IMR-90 (cell line): ENCODE measurements at regions not wholly inside any gene's neighbourhood (a gene's known extent, or its start where the extent isn't known, plus 50 kb on each side); places are given as distances from the start of the nearest gene placed in this dataset.

Experiments
- CEBPB ChIP-seq: IDR thresholded peaks from 2 replicates; pipeline ENCODE4 v1.6.1; 2012; ENCODE audit warnings: low read depth, low read length, improper control_type of control experiment
- CTCF ChIP-seq: conservative IDR thresholded peaks from 2 replicates; pipeline ENCODE4 v1.5.1; 2012; ENCODE audit warnings: mild to moderate bottlenecking, low read depth, low read length, improper control_type of control experiment
- FOS ChIP-seq: fragments of 150-350 bp; IDR thresholded peaks from 2 replicates; pipeline ENCODE4 v1.6.1; 2016; ENCODE audit warnings: low read depth, low read length
- MAFK ChIP-seq: IDR thresholded peaks from 2 replicates; pipeline ENCODE4 v1.6.1; 2012; ENCODE audit warnings: low read depth, low read length, improper control_type of control experiment
- MXI1 ChIP-seq: IDR thresholded peaks from 2 replicates; pipeline ENCODE4 v1.6.1; 2012; ENCODE audit warnings: low read depth, mild to moderate bottlenecking, low read length, moderate library complexity, borderline replicate concordance
- NFE2L2 ChIP-seq: fragments of 150-350 bp; IDR thresholded peaks from 2 replicates; pipeline ENCODE4 v1.6.1; 2016; ENCODE audit warnings: low read depth, mild to moderate bottlenecking, low read length
- POLR2A ChIP-seq: IDR thresholded peaks from 2 replicates; pipeline ENCODE4 v1.6.1; 2012; ENCODE audit warnings: mild to moderate bottlenecking, low read depth, low read length
- RAD21 ChIP-seq: IDR thresholded peaks from 2 replicates; pipeline ENCODE4 v1.6.1; 2012; ENCODE audit warnings: low read length, improper control_type of control experiment
- RCOR1 ChIP-seq: IDR thresholded peaks from 2 replicates; pipeline ENCODE4 v1.6.1; 2012; ENCODE audit warnings: mild to moderate bottlenecking, low read length, improper control_type of control experiment; ENCODE audit not compliant: insufficient replicate concordance
- SMC3 ChIP-seq: fragments of 150-350 bp; IDR thresholded peaks from 2 replicates; pipeline ENCODE4 v1.6.1; 2016; ENCODE audit warnings: low read depth, mild to moderate bottlenecking, antibody characterized with exemption, low read length, moderate library complexity
- TF ChIP-seq, protein P1 (sequence below): fragments of 150-350 bp; IDR thresholded peaks from 2 replicates; pipeline ENCODE4 v1.6.1; 2017; ENCODE audit warnings: mild to moderate bottlenecking, antibody characterized with exemption, low read length, low read depth

DNA sequence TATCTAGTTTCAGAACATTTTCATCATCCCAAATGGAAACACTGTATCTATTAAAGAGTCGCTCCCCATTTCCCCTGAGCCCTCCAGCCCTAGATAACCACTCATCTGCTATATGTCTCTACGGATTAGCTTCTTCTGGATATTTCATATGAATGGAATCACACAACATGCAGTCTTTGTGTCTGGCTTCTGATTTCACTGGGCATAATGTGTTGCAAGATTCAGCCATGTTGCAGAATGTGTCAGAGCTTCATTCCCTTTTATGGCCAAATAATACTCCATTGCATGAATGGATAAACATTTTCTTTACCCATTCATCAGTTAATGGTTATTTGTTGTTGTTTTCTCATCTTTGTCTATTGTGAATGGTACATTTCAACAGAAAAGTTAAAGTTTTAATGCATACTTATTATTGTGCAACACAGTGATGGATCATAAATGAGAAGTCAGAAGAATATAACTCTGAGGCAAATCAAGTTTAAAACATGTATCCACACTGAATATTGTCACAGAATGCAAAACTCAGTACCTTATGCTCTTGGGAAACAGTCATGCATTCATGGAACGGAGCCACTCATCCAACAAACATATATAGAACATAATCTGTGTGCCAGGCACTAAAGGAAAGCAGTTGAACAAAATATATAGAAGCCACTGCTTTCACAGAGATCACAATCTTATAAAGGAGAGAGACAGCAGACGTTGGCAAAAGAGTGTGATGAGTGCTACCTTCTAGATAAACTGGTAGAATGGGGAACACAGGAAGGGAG is 57.8 kb upstream of the MAGEA4 start:
- TF ChIP-seq CTCF = no peak
- no peak for TF ChIP-seq POLR2A
- TF ChIP-seq MAFK = no peak
- no peak for TF ChIP-seq RAD21
- TF ChIP-seq, protein P1, sequence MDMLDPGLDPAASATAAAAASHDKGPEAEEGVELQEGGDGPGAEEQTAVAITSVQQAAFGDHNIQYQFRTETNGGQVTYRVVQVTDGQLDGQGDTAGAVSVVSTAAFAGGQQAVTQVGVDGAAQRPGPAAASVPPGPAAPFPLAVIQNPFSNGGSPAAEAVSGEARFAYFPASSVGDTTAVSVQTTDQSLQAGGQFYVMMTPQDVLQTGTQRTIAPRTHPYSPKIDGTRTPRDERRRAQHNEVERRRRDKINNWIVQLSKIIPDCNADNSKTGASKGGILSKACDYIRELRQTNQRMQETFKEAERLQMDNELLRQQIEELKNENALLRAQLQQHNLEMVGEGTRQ = no peak
- no peak for TF ChIP-seq MXI1
- TF ChIP-seq FOS = no peak
- TF ChIP-seq SMC3 = no peak
- TF ChIP-seq RCOR1 = no peak
- TF ChIP-seq NFE2L2 = no peak
- peak; percentile 19; the same call in 1 of the 2 replicates for TF ChIP-seq CEBPB
